Fibroblast of skin of left biceps (primary cell): ENCODE measurements at regions not wholly inside any gene's neighbourhood (a gene's known extent, or its start where the extent isn't known, plus 50 kb on each side); places are given as distances from the start of the nearest gene placed in this dataset.

Experiments used
- DNase-seq, 2 experiments: peaks; one replicate each; pipeline ENCODE4 v3.0.0-alpha.2; 2013; ENCODE audit warnings: low read depth in 2 of 2

DNA sequence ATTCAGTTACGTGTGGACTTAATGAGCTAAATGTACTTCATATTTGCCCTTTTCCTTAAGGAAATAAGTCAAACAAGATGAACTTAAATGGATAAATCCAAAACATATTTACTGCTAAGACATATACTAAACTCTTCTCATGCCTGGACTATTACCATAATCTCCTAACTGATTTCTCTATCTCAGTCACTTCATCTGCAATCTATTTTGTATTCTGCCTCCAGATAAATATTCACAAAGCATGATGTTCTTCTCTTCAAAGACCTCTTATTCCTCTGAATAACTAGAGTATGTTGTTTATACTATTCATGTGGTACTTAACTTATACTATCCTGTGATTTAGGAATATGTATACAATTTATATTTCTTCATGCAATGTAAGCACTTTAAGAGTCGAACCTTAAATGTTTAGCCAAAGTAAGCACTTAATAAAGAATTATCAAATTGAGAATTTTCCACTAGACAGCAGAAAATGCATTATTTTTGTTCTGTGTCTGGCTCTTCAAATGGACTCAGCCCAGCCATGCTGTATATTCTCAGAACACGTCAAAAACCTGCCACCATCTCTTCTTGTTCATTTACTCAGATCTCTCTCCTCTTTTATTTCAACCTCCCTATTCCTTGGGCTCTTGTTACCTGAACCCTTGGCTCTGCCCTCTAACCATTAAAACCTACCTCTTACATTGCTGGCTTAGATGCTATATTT, 79.9 kb upstream of the ARHGAP28 start:
- DNase-seq, result no peak

DNA sequence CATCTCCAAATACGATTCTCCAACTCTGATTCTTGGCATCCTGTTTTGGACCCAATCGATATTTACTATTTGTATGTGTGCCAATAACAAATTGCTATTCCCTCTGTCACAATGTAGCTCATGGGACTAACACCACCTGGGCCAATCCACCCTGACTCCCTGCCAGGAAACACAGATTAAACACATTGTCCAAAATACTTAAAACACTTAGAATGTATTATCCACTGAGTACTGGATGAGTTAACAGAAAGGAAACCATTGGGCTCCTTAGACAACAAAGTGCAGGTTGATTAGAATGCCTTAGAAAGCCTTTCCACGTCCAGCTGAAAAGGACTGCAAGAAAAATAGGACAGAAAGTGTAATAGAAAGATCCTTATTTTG, 79.4 kb upstream of the ARHGAP28 start:
- no peak for DNase-seq

DNA sequence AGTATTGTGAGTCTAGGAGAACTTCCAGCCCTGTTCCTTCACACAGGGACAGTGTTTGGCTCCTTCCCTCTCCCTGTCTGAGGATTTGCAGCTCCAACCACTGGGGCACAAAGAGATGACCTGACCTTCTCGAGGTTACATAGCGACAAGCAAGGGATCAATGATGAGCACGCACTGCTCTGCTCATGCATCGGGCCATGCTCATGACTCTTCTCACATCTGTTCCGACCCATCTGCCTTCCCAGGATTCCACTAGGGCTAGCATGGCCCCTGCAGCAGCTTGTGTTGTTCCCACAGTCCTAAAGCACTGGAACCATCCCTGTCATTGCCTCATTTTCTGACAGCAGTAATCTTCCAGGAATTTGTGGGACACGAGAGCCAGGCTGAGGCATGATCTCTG, 78.8 kb upstream of the ARHGAP28 start:
- no peak for DNase-seq

DNA sequence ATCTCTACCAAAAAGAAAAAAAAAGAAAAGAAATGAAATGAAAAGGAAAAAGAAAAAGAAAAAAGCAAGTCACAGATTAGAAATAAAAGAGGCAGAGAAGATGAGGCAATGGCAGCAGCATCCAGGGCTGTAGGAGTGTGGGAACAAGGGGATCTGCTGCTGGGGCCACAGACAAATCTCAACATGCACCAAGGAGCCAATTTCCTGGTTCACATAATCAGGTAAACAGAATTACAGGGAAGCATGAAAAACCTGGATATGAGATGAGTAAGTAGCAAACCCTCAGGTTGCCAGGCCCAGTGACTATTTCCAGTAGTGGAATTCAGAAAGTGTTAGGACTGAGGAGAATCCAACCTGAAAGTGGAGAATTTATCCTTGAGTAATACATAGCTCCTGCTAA, 77.4 kb upstream of the ARHGAP28 start:
- no peak for DNase-seq

DNA sequence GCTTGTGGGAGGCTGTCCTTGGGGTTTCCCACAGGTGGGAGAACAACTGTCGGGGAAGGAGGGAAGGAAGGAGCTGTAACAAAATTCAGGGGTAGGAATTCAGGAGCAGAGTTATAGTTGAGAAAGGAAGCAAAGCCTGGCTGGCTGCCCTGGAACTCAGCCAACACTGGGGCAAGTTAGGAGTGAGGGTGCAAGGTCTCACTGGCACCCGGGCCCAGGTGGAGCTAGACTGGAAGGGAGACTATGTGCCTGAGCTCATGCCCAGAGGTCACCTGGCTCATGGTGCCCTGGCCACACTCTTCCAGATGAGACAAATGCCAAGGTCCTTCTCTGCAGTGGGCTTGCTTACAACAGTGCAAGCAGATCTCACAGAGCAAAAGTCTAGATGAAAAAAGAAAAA, 75.6 kb upstream of the ARHGAP28 start:
- no peak for DNase-seq

DNA sequence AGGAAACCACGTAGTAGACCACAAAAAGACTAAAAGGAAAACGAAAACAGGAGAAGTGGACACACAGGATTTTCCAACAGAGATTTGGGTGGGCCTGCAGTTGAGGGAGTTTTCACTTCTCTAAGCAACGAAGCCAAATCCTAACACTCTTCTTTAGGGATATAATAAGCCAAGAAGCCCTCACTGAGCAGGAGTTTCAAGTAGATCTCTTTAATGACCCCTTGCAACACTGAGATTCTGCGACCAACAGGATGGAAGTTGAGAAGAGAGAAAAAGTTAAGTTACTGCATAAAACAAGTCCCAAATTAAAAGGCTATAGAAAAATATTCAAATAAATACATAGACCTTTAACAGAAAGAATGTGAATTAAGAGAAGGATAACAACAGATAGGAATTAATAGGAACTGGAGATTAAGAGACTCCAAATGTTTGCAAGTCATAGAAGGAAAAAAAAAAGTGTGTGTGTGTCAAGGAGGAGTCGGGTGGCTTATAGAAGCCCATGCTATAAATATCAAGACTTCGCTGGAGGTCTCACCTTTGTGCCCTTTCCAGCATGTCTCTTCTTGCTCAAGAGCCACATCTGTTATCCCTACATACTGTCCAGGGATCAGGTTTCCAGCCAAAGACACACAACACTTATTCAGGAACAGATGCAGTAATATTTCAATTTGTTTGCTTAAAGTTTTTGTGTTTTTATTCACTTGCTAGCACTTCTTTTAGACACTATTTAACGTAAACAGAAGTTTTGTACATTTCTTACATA, 69.4 kb upstream of the ARHGAP28 start:
- no peak for DNase-seq

DNA sequence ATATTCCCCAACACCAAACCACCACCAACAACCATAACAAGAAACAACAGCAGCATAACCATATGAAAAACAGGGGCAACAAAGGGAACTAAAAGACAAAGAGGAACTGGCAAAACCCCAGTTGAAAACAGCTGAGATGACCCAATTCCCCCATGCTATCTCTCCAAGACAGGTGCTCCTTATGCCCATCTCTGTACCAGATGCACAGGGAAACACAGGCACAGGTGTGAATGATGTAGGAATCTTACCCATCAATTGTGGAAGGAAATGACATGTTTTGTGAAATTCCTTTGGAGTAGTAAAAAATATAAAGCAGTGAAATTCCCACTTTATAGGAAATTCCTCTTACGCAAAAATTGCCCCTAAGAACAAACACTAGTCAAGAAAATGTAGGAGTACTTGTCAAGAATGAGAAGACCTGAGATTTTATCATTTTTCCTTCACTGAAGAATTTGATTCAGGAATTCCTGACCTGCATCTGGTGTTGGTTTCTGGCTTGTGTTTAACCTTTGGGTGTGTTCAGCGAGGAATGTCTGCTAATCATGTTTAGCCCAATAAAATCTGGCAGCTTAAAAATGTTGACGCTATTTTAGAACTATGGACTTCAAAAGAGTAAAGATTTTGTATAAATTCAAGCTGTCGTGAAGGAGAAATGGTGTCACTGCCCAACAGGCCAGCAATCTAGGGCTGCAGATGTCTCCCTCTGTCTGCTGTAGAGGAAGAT, 67.7 kb upstream of the ARHGAP28 start:
- peak; percentile 35 for DNase-seq

DNA sequence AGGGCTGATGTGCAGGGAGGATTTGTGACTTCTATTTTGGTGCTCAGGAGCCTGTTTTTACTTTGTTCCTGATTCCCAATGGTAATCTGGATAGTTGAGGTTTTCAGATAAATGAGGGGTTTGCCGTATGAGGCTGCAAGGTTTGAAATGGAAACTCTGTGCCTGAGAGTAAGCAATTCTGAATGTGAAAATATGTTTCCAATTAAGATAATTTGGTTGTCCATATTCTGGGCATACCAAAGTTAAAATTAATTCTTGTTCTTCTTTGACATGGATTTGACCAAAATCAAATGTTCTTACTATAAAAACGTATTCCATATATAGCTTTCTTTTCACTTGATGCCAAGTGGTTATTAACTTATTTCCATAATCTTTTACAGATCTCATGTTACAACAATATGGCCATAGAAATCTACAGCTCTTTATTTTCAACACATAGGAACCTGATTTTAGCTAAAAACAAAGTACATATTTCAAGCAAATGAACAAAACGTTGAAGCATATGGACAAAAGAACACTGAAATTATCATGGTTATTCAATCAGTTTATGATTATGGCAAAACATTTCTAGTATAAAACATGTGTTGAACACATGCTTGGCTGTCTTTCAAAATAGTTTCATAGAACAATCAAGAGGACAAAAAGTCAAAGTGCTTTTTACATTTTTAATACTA, 63.4 kb upstream of the ARHGAP28 start:
- peak; percentile 56 to 69 for DNase-seq

DNA sequence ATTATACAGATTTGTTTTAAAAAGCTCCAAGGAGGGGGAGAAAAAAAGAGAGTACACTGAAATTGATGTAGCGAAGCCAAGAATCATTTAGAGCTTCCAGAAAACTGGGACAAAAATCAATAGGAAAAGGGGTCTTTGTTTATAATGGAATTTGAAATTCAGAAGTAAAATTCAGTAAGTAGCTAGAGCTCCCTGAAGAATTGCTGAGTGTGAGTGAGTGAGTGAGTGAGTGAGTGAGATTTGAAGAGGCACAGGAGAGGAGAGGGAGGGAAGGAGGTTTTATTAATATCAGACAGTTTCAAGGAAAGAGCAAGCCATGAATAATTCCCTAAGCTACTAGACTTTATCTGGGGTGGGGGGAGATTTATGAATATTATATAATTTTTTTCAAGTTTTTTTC, 60.7 kb upstream of the ARHGAP28 start:
- no peak for DNase-seq

DNA sequence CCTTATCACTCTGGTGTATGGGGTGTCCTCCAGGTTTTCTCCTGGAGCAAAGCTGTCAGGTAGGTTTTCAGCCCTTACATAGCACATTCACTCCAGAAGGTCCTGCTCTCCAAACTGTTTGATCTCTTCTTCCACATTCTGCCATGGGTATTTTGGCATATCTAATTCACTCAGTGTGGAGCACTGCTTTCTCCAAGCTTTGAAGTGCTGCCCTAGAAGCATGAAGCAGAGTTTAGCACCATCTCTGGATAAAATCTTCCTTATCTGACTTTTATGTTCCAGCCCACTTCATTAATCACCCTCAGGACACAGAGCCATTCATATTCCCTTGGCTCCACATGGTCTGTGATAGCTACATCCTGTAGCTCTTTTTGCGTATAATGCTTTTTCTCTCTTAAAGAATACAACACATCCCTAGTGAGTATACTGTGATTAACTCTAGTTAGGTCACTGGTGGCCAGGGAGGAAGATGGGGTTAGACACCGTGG, 56.7 kb upstream of the ARHGAP28 start:
- DNase-seq, result no peak

DNA sequence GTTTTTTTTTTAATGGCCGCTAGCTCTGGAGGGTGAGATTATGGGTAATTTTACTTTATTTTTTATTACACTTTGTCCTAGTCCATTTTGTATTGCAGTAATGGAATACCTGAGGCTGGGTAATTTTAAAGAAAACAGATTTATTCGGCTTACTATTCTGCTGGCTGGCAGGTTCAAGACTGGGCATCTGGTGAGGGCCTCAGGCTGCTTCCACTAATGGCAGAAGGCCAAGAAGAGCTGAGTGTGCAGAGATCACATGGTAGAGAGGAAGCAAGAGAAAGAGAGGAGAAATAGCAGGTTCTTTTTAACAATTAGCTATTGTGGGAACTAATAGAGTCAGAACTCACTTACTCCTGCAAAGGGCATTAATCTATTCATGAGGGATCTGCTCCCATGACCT, 52.4 kb upstream of the ARHGAP28 start:
- no peak for DNase-seq

DNA sequence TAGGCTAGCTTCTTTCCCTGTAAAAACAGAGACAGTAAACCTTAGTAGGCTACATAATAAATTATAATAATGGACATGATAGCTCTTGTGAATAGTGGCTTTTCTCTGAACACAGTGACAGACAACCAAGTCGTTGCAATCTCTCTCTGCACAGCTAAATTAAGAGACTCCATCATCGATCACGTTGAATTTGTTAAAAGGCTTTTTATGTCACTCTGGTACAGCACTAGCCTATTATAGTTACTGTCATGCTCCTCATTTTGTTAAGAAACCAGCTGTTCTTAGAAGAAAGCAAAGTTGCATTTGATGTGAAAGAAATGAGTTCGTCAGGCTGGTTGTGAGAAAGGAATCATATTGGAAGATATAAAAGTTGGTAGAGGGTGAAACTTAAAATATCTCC, 50.3 kb upstream of the ARHGAP28 start:
- DNase-seq, result no peak
